ENCODE measurements at regions not wholly inside any gene's neighbourhood (a gene's known extent, or its start where the extent isn't known, plus 50 kb on each side); places are given as distances from the start of the nearest gene placed in this dataset.
"Not testable (repeated sequence)": the region's sequence is repeated elsewhere in the genome, so short reads cannot be mapped to it uniquely, and the experiment has no call there.

DNA sequence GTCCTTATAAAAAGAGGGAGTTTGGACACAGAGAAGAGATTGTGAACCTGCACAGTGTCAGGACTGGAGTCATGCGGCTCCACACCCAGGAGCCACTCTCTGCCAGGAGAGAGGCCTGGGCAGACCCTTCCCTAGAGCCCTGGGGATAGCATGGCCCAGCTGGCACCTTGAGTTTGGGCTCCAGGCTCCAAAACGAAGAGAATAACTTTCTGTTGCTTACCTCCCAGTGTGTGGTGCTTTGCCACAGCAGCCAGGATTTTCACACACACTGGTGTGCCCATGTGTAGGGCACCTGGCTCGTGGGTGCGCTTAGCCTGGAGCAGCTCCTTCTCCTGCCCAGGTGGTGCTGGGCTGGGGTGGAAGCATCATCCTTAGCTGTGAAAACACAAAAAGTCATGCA is 344.3 kb downstream of the TEX29 start:
- H3K36me3 Mint-ChIP-seq: no peaks in the 10 kb centered on the region
- Histone ChIP-seq H3K36me3 (ENCODE audit: insufficient read depth, low read length) (no peaks in the 10 kb centered on the region), H3K4me1 (ENCODE audit: insufficient read depth, low read length) (no peaks in the 10 kb centered on the region), H3K27me3 (ENCODE audit: insufficient read depth, low read length, poor library complexity, severe bottlenecking) (no peaks in the 10 kb centered on the region), H3K27ac (ENCODE audit: low read depth, low read length) (no peak overlapping the region), H3K4me3 (ENCODE audit: low read length) (no peak overlapping the region), H3K9me3 (ENCODE audit: low read length) (no peaks in the 10 kb centered on the region)
- H3K27me3 Mint-ChIP-seq: peaks cover 3% of the 10 kb centered on the region in 2 donors
- H3K27ac Mint-ChIP-seq: no peak overlapping the region
- DNase-seq: no peak
- H3K4me3 Mint-ChIP-seq: no peak overlapping the region
- peaks cover 0 to 3% (median 0%) of the 10 kb centered on the region in 5 donors for H3K9me3 Mint-ChIP-seq
- ChIA-PET POLR2A (no interaction called here), CTCF (no interaction called here)
- H3K4me1 Mint-ChIP-seq: no peaks in the 10 kb centered on the region

DNA sequence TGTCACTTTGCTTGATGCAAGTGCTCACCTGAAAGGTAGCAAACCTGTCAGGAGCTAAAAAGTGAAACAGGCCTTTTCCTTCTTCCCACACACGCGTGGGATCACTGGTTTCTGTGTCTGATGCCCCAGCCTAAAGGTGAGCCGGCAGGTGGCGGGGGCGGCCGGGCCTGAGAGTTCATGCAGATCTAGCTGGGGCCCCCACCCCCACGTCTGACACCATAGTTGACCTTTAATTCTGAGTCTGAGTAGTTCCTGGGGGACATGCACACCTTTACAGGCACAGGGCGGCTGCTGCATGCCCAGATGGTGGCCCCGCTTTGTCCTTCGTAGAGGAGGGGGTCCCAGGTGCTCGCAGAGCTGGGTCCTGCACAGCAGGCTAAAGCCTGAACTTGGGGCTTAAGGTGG is 345.3 kb downstream of the TEX29 start:
- Mint-ChIP-seq H3K36me3 (no peaks in the 10 kb centered on the region), H3K27me3 (peaks cover 3% of the 10 kb centered on the region in 2 donors), H3K4me3 (no peak overlapping the region), H3K27ac (no peak overlapping the region), H3K9me3 (peaks cover 0 to 3% (median 0%) of the 10 kb centered on the region in 5 donors), H3K4me1 (no peaks in the 10 kb centered on the region)
- Histone ChIP-seq H3K9me3 (ENCODE audit: low read length) (no peaks in the 10 kb centered on the region), H3K27ac (ENCODE audit: low read depth, low read length) (no peak overlapping the region), H3K4me1 (ENCODE audit: insufficient read depth, low read length) (no peaks in the 10 kb centered on the region), H3K4me3 (ENCODE audit: low read length) (no peak overlapping the region), H3K36me3 (ENCODE audit: insufficient read depth, low read length) (no peaks in the 10 kb centered on the region), H3K27me3 (ENCODE audit: insufficient read depth, low read length, poor library complexity, severe bottlenecking) (no peaks in the 10 kb centered on the region)
- DNase-seq: no peak
- POLR2A ChIA-PET: no interaction called here
- CTCF ChIA-PET: no interaction called here

DNA sequence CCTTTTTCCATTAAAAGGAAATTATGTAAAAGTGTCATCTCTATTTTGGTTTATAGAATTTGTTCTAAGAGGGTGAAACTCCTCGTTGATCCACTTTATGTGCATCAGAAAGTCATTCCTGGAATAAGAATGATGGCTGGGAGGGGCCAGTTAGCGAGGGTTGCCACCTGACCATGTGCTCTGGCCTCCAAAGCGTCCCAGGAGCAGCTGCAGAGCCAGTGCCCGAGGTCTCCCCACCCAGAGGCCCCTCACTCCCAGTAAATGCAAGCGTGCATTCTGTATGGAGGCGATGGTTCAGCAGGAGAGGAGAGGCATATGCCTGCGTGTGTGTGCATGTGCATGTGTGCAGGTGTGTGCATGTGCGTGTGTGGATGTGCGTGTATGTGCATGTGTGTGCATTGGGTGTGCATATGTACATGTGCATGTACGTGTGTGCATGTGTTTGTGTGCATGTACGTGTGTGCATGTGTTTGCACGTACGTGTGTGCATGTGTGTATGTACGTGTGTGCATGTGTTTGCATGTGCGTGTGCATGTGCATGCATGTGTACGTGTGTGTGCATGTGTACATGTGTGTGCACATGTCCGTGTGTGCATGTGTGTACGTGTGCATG is 345.8 kb downstream of the TEX29 start:
- H3K4me1 Mint-ChIP-seq: no peaks in the 10 kb centered on the region
- H3K27me3 ChIP-seq (ENCODE audit: insufficient read depth, low read length, poor library complexity, severe bottlenecking): no peaks in the 10 kb centered on the region
- H3K4me1 ChIP-seq (ENCODE audit: insufficient read depth, low read length): no peaks in the 10 kb centered on the region
- CTCF ChIA-PET: no interaction called here
- no peak for DNase-seq
- no peak overlapping the region for H3K27ac ChIP-seq (ENCODE audit: low read depth, low read length)
- H3K4me3 ChIP-seq (ENCODE audit: low read length): no peak overlapping the region
- no peak overlapping the region for H3K27ac Mint-ChIP-seq
- no peaks in the 10 kb centered on the region for H3K36me3 Mint-ChIP-seq
- no peaks in the 10 kb centered on the region for H3K36me3 ChIP-seq (ENCODE audit: insufficient read depth, low read length)
- H3K27me3 Mint-ChIP-seq: peaks cover 3% of the 10 kb centered on the region in 2 donors
- H3K9me3 ChIP-seq (ENCODE audit: low read length): no peaks in the 10 kb centered on the region
- no peak overlapping the region for H3K4me3 Mint-ChIP-seq
- peaks cover 0 to 3% (median 0%) of the 10 kb centered on the region in 5 donors for H3K9me3 Mint-ChIP-seq
- POLR2A ChIA-PET: no interaction called here

DNA sequence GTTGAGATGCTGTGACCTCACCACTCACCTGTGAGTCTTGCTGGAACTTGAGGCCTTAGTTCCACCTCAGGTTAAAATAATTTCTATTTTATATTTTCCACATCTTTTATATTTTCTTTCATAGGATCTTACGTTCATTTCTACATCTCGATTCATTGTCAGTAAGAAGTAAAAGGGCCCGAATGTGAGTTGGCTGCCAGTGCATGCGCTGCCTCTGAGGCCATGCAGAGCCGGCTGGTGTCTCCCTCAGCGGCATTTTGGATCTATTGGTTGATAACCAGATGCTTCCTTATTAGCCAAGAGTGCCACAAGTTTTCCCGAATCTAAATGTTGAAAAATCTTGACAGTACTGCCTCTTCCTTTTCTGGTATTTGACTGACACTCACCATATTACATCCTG is 347.3 kb downstream of the TEX29 start:
- H3K4me1 Mint-ChIP-seq: no peaks in the 10 kb centered on the region
- H3K27me3 Mint-ChIP-seq: peaks cover 0 to 3% of the 10 kb centered on the region in 2 donors
- no peak overlapping the region for H3K4me3 ChIP-seq (ENCODE audit: low read length)
- H3K4me1 ChIP-seq (ENCODE audit: insufficient read depth, low read length): no peaks in the 10 kb centered on the region
- CTCF ChIA-PET: no interaction called here
- no peaks in the 10 kb centered on the region for H3K9me3 Mint-ChIP-seq
- no peaks in the 10 kb centered on the region for H3K9me3 ChIP-seq (ENCODE audit: low read length)
- no peaks in the 10 kb centered on the region for H3K36me3 Mint-ChIP-seq
- H3K36me3 ChIP-seq (ENCODE audit: insufficient read depth, low read length): no peaks in the 10 kb centered on the region
- DNase-seq: no peak
- H3K4me3 Mint-ChIP-seq: no peak overlapping the region
- H3K27me3 ChIP-seq (ENCODE audit: insufficient read depth, low read length, poor library complexity, severe bottlenecking): no peaks in the 10 kb centered on the region
- no peak overlapping the region for H3K27ac Mint-ChIP-seq
- POLR2A ChIA-PET: no interaction called here
- no peak overlapping the region for H3K27ac ChIP-seq (ENCODE audit: low read depth, low read length)

DNA sequence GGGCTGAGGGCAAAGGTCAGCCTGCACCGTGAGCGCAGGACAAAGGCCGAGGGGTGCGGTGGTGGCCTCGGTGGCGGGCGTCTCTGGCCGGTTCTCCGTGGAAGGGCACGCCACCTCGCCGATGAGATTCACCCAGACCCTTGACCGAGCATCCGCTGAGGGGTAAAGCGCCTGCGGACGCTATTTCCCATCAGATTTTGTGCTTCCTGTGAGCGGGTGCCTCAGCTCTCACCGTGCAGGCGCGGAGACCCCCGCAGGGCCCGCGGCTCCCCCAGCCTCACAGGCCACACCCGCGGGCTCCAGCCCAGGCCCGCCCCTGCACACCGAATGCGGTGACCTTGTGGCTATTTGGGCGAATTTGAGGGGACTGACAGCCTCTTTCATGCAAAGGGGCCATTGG is 348.0 kb downstream of the TEX29 start:
- ChIA-PET POLR2A (no interaction called here), CTCF (interaction anchor here (1.0 kb wide), 1 partner anchor 10 kb away, joined by 3 read pairs; no protein-coding TSS in a partner anchor)
- H3K36me3 ChIP-seq (ENCODE audit: insufficient read depth, low read length): no peaks in the 10 kb centered on the region
- no peak for DNase-seq
- no peaks in the 10 kb centered on the region for H3K4me1 ChIP-seq (ENCODE audit: insufficient read depth, low read length)
- Mint-ChIP-seq H3K4me3 (no peak overlapping the region), H3K9me3 (no peaks in the 10 kb centered on the region), H3K4me1 (no peaks in the 10 kb centered on the region), H3K36me3 (no peaks in the 10 kb centered on the region), H3K27me3 (peaks cover 0 to 1% of the 10 kb centered on the region in 2 donors), H3K27ac (no peak overlapping the region)
- H3K4me3 ChIP-seq (ENCODE audit: low read length): no peak overlapping the region
- H3K27me3 ChIP-seq (ENCODE audit: insufficient read depth, low read length, poor library complexity, severe bottlenecking): no peaks in the 10 kb centered on the region
- no peak overlapping the region for H3K27ac ChIP-seq (ENCODE audit: low read depth, low read length)
- H3K9me3 ChIP-seq (ENCODE audit: low read length): no peaks in the 10 kb centered on the region

DNA sequence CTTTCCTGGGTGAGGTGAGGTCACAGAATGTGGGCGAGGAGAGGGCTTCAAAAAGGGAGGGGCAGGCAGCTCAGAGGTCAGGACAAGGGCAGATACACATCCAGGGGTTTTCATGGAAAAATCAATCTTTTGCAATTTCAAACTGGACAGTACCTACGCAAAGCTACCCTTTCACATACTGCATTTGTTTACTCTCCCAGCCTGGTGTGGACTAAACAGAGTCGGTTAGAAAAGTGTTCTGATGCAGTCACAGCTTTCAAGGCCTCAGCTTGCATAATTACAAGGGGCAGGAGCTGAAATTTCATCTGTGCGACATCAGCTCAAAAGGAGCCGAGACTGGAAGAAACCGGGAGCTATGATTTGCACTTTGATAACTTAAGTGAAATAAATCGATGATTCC is 351.8 kb downstream of the TEX29 start:
- H3K27ac ChIP-seq (ENCODE audit: low read depth, low read length); H3K36me3 Mint-ChIP-seq; H3K27ac Mint-ChIP-seq; CTCF ChIA-PET; H3K4me1 Mint-ChIP-seq; H3K36me3 ChIP-seq (ENCODE audit: insufficient read depth, low read length); POLR2A ChIA-PET; H3K9me3 Mint-ChIP-seq; H3K4me1 ChIP-seq (ENCODE audit: insufficient read depth, low read length); DNase-seq; H3K27me3 Mint-ChIP-seq; H3K27me3 ChIP-seq (ENCODE audit: insufficient read depth, low read length, poor library complexity, severe bottlenecking); H3K4me3 ChIP-seq (ENCODE audit: low read length); H3K4me3 Mint-ChIP-seq; H3K9me3 ChIP-seq (ENCODE audit: low read length): not testable (repeated sequence)

DNA sequence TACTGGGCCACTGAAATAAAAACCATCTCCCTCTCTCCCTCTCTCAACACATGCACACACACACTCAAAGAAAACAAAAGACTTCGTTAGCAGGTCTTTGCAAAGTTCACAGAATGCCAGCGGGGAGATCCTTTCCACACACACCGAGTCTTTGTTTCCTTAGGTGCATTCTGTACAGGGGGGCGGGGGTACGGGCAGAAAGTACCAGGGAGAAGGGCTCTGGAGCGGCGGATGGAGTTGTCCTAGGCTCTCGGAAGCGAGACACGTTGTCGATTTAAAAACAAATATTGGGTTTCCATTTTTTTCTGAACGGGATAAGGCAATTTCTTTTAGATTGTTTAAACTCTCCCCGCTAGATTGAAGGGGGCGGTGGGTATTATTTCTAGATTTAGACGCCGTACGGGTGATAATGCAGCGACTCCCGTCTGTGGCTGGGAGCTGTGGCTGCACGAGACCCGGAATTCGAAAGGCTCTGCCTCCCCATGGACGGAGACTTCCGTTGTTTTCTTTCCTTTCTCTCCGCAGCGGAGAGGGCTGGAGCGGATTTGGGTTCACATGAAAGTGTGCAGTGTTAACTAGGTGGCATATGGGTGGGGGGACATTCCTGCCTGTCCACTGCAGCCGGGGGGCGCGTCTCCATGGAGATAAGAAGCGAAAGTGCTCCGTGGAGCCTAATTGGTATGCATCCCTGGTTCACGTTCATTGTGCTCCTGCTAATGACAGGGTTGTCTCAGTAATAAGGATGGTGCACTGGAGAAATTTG is 357.9 kb downstream of the TEX29 start:
- H3K27ac ChIP-seq (ENCODE audit: low read depth, low read length); H3K36me3 ChIP-seq (ENCODE audit: insufficient read depth, low read length); H3K9me3 Mint-ChIP-seq; H3K4me1 ChIP-seq (ENCODE audit: insufficient read depth, low read length); H3K27me3 ChIP-seq (ENCODE audit: insufficient read depth, low read length, poor library complexity, severe bottlenecking); H3K27ac Mint-ChIP-seq; H3K27me3 Mint-ChIP-seq; H3K4me3 Mint-ChIP-seq; H3K4me3 ChIP-seq (ENCODE audit: low read length); POLR2A ChIA-PET; H3K36me3 Mint-ChIP-seq; DNase-seq; H3K9me3 ChIP-seq (ENCODE audit: low read length); H3K4me1 Mint-ChIP-seq; CTCF ChIA-PET: not testable (repeated sequence)

DNA sequence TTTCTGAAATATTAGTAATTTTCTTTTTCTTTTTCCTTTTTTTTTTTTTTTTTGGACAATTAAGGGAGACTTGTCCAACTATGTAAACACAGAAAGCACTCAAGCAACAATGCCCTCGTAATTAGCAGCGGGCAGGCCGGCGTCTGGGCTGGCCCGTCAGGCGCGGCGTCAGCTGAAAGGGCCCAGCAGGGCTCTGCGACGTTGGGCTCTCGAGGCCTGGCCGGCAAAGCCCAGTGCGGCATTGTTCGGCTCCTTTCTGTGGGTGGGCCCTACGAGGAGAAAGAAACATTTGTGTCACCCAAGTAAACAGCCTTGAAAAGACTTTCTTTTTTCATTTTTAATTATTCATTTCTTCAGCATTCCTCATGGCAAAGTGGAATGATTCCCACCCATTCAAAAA is 359.2 kb downstream of the TEX29 start:
- H3K4me3 Mint-ChIP-seq; POLR2A ChIA-PET; H3K9me3 ChIP-seq (ENCODE audit: low read length); H3K4me3 ChIP-seq (ENCODE audit: low read length); H3K4me1 ChIP-seq (ENCODE audit: insufficient read depth, low read length); H3K27me3 Mint-ChIP-seq; H3K36me3 Mint-ChIP-seq; H3K27me3 ChIP-seq (ENCODE audit: insufficient read depth, low read length, poor library complexity, severe bottlenecking); H3K27ac Mint-ChIP-seq; CTCF ChIA-PET; H3K4me1 Mint-ChIP-seq; H3K27ac ChIP-seq (ENCODE audit: low read depth, low read length); DNase-seq; H3K36me3 ChIP-seq (ENCODE audit: insufficient read depth, low read length); H3K9me3 Mint-ChIP-seq: not testable (repeated sequence)
